HG03045 (cell line): ENCODE measurements at regions not wholly inside any gene's neighbourhood (a gene's known extent, or its start where the extent isn't known, plus 50 kb on each side); places are given as distances from the start of the nearest gene placed in this dataset.
"Not testable (repeated sequence)": the region's sequence is repeated elsewhere in the genome, so short reads cannot be mapped to it uniquely, and the experiment has no call there.

Source experiments
- ATAC-seq: cut with Tn5 transposase; IDR thresholded peaks from one replicate; pipeline ENCODE4 v1.9.1; 2021; ENCODE audit warnings: mild to moderate bottlenecking, moderate library complexity; ENCODE audit not compliant: unreplicated experiment

GRCh38 chr3:139113231-139113992 lies 68.7 kb upstream of the PRR23C start:
- no peak for ATAC-seq

- ATAC-seq, result no peak
Measured at GRCh38 chr3:139113993-139114375, 69.3 kb upstream of the PRR23C start.

DNA sequence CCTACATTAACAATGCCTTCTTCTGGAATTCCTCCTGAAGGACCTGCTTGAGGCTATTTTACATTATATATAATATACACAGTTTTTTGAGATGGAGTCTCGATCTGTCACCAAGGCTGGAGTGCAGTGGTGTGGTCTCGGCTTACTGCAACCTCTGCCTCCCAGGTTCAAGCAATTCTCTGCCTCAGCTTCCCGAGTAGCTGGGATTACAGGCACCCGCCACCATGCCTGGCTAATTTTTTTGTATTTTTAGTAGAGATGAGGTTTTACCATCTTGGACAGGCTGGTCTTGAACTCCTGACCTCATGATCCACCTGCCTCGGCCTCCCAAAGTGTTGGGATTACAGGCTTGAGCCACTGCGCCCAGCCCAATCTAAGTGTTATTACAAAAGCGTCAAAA lies 71.9 kb upstream of the PRR23C start:
- ATAC-seq, result not testable (repeated sequence)

- ATAC-seq, result no peak
Measured at GRCh38 chr3:139117136-139117675, 72.5 kb upstream of the PRR23C start.

DNA sequence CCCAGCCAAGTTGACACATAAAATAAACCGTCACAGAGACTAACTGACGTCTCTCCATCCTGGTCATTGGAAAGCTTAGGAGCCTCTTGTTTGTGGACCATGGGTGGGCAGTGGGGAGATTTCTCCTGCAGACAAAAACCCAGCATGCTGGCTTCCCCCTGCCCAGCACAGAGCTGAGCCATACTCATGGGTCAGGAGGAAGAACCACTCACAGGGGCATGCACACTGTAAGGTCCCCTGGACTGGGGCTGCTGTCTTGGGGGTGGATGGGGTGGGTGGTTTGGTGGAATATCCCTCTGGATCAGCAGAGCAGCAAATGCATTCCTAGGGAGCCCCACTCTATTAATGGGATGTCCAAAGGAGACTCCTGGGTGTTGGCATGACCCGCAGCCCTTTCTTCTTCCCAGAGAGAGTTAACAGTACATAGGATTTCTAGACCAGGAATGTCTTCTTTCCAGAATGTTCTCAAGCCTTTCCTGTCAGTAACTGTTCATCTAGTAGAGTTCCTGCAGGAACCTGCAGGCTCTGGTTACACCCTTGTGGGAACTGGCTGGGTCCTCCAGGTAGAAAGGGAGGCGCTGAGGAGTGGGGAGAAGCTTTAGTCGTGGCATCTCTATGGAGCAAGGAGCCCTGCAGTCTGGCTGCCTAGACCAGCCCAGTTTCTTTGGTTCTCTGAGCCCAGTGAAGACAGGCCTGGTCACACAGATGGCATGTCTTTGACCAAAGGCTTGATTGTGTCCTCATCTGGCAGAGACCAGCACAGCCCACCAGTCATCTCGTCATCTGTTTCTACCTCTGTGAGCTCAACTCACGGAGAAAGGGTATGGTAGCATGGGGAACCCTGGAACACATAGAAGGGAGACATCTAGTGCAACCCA lies 73.4 kb upstream of the PRR23C start:
- no peak for ATAC-seq

- no peak for ATAC-seq
Measured at GRCh38 chr3:139118835-139119234, 74.1 kb upstream of the PRR23C start.

DNA sequence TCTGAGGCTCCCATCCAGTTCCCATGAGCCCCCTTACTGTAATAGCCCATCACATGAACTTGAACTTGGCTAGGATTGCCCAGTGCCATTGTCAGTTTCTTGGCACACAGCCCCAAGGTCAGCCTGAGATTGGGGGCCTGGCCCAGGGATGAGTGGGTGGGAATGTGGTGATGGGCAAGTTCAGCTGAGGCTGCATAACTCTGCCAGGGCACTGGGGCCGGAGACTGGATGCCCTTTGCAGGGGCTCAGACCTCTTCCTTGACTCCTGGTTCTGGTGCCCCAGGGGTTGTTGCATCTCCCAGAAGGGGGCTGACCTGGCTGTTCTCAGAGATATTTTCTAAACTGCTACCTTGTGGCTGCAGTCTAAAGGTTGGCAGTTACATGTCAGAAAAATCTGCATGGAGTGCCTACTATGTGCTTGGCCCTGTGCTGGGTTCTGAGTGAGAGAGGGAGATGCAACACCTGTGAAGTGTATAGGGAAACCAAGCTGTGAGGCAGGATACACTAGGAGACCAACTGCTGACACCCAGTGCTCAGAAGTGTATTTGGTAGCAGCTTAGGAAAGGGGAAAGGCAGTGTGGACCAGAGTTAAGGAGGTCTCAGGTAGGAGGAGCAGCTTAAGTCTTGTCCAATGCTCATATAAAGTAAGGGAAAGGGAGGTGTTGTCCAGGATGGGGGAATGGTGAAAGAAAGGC lies 74.8 kb upstream of the PRR23C start:
- ATAC-seq, result no peak

GRCh38 chr3:139120086-139121056 lies 75.7 kb upstream of the PRR23C start:
- no peak for ATAC-seq

GRCh38 chr3:139121513-139122220 lies 77.0 kb upstream of the PRR23C start:
- no peak for ATAC-seq

- ATAC-seq, result no peak
Measured at GRCh38 chr3:139122221-139122581, 77.5 kb upstream of the PRR23C start.

GRCh38 chr3:139122612-139123011 lies 77.9 kb upstream of the PRR23C start:
- ATAC-seq, result no peak

- ATAC-seq, result no peak
Measured at GRCh38 chr3:139123377-139124095, 78.8 kb upstream of the PRR23C start.

GRCh38 chr3:139124197-139124596 lies 79.5 kb upstream of the PRR23C start:
- ATAC-seq, result no peak

DNA sequence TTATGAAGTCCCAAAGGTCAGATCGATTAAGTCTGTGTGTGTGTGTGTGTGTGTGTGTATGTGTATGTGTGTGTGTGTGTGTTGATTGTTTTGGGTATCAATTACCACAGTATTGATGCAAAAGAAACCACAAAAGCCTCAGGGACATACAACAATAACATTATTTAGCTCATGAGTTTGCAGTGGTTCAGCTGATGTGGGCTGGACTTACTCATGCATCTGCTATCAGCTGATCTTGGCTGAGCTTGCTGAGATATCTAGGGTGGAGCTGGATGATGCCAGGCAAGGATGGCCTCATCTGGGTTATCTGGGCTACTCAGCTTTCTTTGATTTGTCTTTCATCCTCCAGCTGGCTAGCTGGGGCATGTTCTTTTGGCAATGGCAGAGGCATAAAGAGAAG lies 82.4 kb upstream of the PRR23C start:
- no peak for ATAC-seq

DNA sequence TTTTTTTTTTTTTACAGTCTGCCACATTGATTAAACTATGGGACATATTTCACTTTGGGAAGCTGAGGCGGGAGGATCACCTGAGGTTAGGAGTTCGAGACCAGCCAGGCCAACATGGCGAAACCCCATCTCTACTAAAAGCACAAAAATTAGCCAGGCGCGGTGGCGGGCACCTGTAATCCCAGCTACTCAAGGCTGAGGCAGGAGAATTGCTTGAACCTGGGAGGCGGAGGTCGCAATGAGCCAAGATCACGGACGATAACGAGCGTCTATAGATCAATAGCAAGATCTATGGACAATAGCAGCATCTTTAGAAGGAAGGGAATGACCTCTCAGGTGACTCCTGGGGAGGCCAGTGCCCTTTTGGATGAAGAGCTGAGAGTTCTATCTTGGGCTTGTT lies 82.9 kb upstream of the PRR23C start:
- ATAC-seq, result not testable (repeated sequence)

GRCh38 chr3:139128803-139129202 lies 84.1 kb upstream of the PRR23C start:
- no peak for ATAC-seq

DNA sequence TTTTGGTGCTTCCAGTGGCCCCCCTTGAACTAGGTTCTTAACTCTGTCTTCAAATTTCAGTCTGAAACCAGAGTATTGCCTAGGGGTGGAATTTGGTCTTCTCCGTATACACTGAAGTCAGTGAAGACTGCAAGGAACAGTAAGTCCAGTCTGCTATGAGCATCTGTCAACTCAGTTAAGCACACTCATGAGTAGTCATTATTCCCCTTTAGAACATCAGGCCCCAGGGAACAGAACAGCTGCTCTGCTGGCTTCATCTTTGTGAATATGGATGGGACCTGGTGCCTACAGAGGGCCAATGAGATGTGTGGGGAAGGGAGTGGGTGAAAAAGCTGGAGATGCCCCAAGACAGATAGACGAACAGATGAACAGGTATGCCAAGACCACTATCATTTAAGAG lies 85.2 kb upstream of the PRR23C start:
- ATAC-seq, result no peak

DNA sequence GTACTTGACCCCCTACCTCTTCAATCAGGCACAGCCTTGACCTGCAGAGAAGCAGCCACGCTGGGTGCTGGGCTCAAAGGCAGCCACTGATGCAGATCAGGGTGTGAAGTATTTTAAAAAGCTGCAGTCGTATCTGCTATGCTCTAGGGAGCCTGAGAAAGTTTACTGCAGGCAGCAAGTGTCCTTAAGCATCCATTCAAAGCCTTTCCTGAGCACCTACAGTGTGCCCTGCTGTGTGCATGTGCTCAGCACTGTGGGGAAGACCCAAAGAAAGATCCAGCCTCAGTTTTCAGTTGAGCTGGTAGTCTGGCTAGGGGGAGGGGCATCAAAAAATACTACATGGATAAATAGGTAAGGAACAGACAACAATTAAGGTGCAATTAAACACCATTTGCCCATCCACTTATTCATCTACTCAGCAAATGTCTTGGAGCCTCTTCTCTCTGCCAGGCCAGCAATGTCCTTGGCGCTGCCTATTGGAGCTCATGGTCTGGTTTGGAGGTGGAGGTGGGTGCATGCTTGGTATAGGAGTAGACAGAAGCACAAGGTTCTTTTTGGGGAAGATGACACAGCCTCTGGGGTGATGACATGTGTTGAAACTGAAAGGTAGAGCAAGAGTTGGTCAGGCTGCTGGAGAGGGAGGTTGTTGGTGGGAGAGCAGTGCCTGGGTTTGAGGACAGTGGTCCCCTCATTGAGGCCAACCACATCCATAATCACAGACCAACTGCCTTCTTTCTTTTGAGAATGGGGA lies 85.9 kb upstream of the PRR23C start:
- ATAC-seq, result no peak
